Left ventricle myocardium superior (tissue), 1 donor: ENCODE measurements at regions not wholly inside any gene's neighbourhood (a gene's known extent, or its start where the extent isn't known, plus 50 kb on each side); places are given as distances from the start of the nearest gene placed in this dataset.

Source experiments
- ATAC-seq: fragments of 200-7000 bp; cut with Tn5 transposase; one replicate; pipeline ENCODE4 v1.9.1; 2020; ENCODE audit warnings: mild to moderate bottlenecking, moderate library complexity
- DNase-seq: peaks from one replicate; pipeline ENCODE4 v3.0.0-alpha.2; 2020
- intact Hi-C: fragments of 100-400 bp; cut with micrococcal nuclease; formaldehyde crosslinking; loops from one replicate; pipeline ENCODE4 v1.11.0; 2022
- donor health status: DM: no; HTN: yes; CAD: no; lungs with severe emphysema.

- DNase-seq (no peak), ATAC-seq (no peak)
Measured at GRCh38 chr10:88077977-88078376, 214.6 kb downstream of the PTEN start.

GRCh38 chr10:88080213-88080612 is 216.8 kb downstream of the PTEN start:
- intact Hi-C loops, result no loop called here

More at GRCh38 chr10:88077977-88078376, 214.6 kb downstream of the PTEN start:
- intact Hi-C loops, result no loop called here

GRCh38 chr10:88081457-88082054 is 218.1 kb downstream of the PTEN start:
- intact Hi-C loops, result no loop called here
- DNase-seq (no peak), ATAC-seq (peak; percentile 34)

More at GRCh38 chr10:88080213-88080612, 216.8 kb downstream of the PTEN start:
- no peak for ATAC-seq
- DNase-seq, result no peak

GRCh38 chr10:88082391-88082790 is 219.0 kb downstream of the PTEN start:
- intact Hi-C loops, result no loop called here
- DNase-seq (no peak), ATAC-seq (no peak)

GRCh38 chr10:88082806-88083596 is 219.6 kb downstream of the PTEN start:
- no peak for DNase-seq
- intact Hi-C loops, result no loop called here
- ATAC-seq, result no peak

- DNase-seq (no peak), ATAC-seq (no peak)
- intact Hi-C loops, result no loop called here
Measured at GRCh38 chr10:88083597-88083989, 220.2 kb downstream of the PTEN start.

- intact Hi-C loops, result no loop called here
- no peak for DNase-seq
- ATAC-seq, result no peak
Measured at GRCh38 chr10:88086187-88086960, 222.9 kb downstream of the PTEN start.

GRCh38 chr10:88088441-88089340 is 225.3 kb downstream of the PTEN start:
- DNase-seq (no peak), ATAC-seq (no peak)
- intact Hi-C loops, result no loop called here

- intact Hi-C loops, result no loop called here
- DNase-seq (peak; percentile 29), ATAC-seq (peak; percentile 75)
Measured at GRCh38 chr10:88089498-88089897, 226.1 kb downstream of the PTEN start.

- intact Hi-C loops, result no loop called here
- DNase-seq (no peak), ATAC-seq (no peak)
Measured at GRCh38 chr10:88090568-88091214, 227.3 kb downstream of the PTEN start.

GRCh38 chr10:88091490-88092061 is 228.2 kb downstream of the PTEN start:
- DNase-seq (no peak), ATAC-seq (peak; percentile 19)
- intact Hi-C loops, result no loop called here

GRCh38 chr10:88092265-88092664 is 228.8 kb downstream of the PTEN start:
- intact Hi-C loops, result no loop called here
- ATAC-seq (no peak), DNase-seq (no peak)

- ATAC-seq (peak; percentile 89), DNase-seq (peak; percentile 68)
Measured at GRCh38 chr10:88092973-88093372, 229.5 kb downstream of the PTEN start.

GRCh38 chr10:88094795-88095194 is 231.4 kb downstream of the PTEN start:
- DNase-seq, result no peak
- intact Hi-C loops, result no loop called here
- no peak for ATAC-seq

More at GRCh38 chr10:88092973-88093372, 229.5 kb downstream of the PTEN start:
- intact Hi-C loops, result no loop called here

- intact Hi-C loops, result no loop called here
- DNase-seq, result no peak
- no peak for ATAC-seq
Measured at GRCh38 chr10:88095223-88095721, 231.8 kb downstream of the PTEN start.

GRCh38 chr10:88095778-88096431 is 232.5 kb downstream of the PTEN start:
- intact Hi-C loops, result no loop called here
- ATAC-seq (no peak), DNase-seq (no peak)

GRCh38 chr10:88097092-88097516 is 233.7 kb downstream of the PTEN start:
- no peak for ATAC-seq
- intact Hi-C loops, result no loop called here
- DNase-seq, result no peak

GRCh38 chr10:88097536-88097935 is 234.1 kb downstream of the PTEN start:
- DNase-seq, result no peak
- intact Hi-C loops, result no loop called here
- no peak for ATAC-seq
